Bronchial epithelial cell (primary cell): ENCODE measurements at regions not wholly inside any gene's neighbourhood (a gene's known extent, or its start where the extent isn't known, plus 50 kb on each side); places are given as distances from the start of the nearest gene placed in this dataset.
A peak's percentile ranks its signal among the peaks of the same experiment; 100 is the strongest.

Experiments
- DNase-seq: peaks from one replicate; pipeline ENCODE4 v3.0.0-alpha.2; 2010; ENCODE audit warnings: low read depth
- FAIRE-seq: peaks from 2 replicates; lab custom pipeline; 2011; peaks lifted over from hg19 to GRCh38; lab: Jason Lieb, UNC
- H3K27me3 ChIP-seq: 2 replicates; pipeline ENCODE4 v1.5.1; 2011; ENCODE audit warnings: low read length; ENCODE audit not compliant: control insufficient read depth, insufficient read depth
- H3K36me3 ChIP-seq: 2 replicates; pipeline ENCODE4 v1.5.1; 2011; ENCODE audit warnings: low read length; ENCODE audit not compliant: control insufficient read depth, insufficient read depth
- H3K4me3 ChIP-seq: 2 replicates; pipeline ENCODE4 v1.5.1; 2011; ENCODE audit warnings: mild to moderate bottlenecking, low read depth, low read length, control low read depth
- TF ChIP-seq, protein P1 (sequence below): IDR thresholded peaks from 2 replicates; pipeline ENCODE4 v1.5.1; 2011; ENCODE audit warnings: mild to moderate bottlenecking, moderate library complexity, low read length, control low read depth, inconsistent platforms; ENCODE audit not compliant: insufficient read depth, severe bottlenecking

- Histone ChIP-seq H3K4me3 (no peak overlapping the region), H3K27me3 (no peaks in the 10 kb centered on the region), H3K36me3 (no peaks in the 10 kb centered on the region)
- TF ChIP-seq, protein P1, sequence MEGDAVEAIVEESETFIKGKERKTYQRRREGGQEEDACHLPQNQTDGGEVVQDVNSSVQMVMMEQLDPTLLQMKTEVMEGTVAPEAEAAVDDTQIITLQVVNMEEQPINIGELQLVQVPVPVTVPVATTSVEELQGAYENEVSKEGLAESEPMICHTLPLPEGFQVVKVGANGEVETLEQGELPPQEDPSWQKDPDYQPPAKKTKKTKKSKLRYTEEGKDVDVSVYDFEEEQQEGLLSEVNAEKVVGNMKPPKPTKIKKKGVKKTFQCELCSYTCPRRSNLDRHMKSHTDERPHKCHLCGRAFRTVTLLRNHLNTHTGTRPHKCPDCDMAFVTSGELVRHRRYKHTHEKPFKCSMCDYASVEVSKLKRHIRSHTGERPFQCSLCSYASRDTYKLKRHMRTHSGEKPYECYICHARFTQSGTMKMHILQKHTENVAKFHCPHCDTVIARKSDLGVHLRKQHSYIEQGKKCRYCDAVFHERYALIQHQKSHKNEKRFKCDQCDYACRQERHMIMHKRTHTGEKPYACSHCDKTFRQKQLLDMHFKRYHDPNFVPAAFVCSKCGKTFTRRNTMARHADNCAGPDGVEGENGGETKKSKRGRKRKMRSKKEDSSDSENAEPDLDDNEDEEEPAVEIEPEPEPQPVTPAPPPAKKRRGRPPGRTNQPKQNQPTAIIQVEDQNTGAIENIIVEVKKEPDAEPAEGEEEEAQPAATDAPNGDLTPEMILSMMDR, result no peak
- no peak for DNase-seq
- FAIRE-seq, result no peak
These were observed 1065.1 kb downstream of the SLITRK1 start for GRCh38 chr13:82817133-82817532.

DNA sequence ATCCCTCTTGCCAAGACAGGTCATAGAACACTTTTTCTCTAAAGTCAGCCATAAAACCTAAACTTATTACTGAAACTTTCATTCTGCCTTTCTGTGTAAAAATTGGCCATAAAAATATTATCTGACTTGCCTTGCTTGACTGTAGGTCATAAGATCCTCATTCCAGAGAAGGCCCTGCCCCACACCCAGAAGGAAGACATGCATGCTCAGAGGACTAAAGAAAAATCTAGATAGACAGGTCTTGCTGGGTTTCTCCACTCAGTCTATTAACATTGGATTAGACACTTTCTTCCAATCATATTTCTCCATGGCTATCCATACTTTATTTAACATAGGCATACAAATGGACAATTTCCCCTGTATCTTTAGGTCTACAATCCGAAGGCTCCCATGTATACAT, 1066.5 kb downstream of the SLITRK1 start:
- Histone ChIP-seq H3K27me3 (no peaks in the 10 kb centered on the region), H3K4me3 (no peak overlapping the region), H3K36me3 (no peaks in the 10 kb centered on the region)
- FAIRE-seq (no peak), DNase-seq (no peak)
- TF ChIP-seq, protein P1, result no peak

DNA sequence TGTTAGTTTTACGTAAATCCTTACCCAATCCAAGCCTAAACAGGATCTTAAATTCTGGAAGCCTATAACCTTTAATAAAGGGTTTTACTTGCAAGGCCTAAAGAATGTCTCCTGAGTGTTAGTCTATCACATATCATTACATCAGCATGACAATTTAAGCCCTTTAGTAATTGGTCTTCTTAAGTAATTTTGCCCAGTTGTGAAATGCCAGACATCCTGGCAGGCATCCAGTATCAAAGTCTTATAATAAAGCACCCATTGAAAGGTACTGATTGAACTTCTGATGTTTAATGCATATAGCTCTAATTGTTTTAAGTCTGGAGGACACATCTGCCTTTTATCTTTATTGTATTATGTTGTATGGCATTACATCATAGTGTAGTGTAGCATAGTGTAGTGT, 1078.9 kb downstream of the SLITRK1 start:
- Histone ChIP-seq H3K36me3 (no peaks in the 10 kb centered on the region), H3K4me3 (no peak overlapping the region), H3K27me3 (no peaks in the 10 kb centered on the region)
- DNase-seq, result peak; percentile 4
- TF ChIP-seq, protein P1, result no peak
- FAIRE-seq, result no peak

GRCh38 chr13:82802528-82802927, 1079.7 kb downstream of the SLITRK1 start:
- H3K4me3 ChIP-seq, result no peak overlapping the region
- TF ChIP-seq, protein P1, result no peak
- H3K36me3 ChIP-seq, result no peaks in the 10 kb centered on the region
- no peaks in the 10 kb centered on the region for H3K27me3 ChIP-seq
- no peak for DNase-seq
- no peak for FAIRE-seq

DNA sequence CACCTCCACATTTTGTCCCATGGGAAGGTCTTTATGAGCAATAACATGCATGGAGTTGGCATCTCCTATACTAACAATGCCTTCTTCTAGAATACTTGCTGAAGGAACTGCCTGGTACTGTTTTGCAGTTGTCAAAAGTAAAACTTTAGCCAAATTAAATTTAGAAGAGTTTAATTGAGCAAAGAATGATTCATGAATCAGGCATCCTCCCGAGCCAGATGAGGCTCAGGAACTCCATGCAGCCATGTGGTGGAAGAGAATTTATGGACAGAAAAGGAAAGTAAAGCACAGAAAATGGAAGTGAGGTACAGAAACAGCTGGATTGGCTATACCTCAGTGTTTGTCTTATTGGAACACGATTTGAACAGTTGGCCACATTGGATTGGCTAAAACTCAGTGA, 1081.9 kb downstream of the SLITRK1 start:
- DNase-seq, result no peak
- no peak for FAIRE-seq
- H3K4me3 ChIP-seq, result no peak overlapping the region
- no peaks in the 10 kb centered on the region for H3K27me3 ChIP-seq
- TF ChIP-seq, protein P1, result no peak
- no peaks in the 10 kb centered on the region for H3K36me3 ChIP-seq

DNA sequence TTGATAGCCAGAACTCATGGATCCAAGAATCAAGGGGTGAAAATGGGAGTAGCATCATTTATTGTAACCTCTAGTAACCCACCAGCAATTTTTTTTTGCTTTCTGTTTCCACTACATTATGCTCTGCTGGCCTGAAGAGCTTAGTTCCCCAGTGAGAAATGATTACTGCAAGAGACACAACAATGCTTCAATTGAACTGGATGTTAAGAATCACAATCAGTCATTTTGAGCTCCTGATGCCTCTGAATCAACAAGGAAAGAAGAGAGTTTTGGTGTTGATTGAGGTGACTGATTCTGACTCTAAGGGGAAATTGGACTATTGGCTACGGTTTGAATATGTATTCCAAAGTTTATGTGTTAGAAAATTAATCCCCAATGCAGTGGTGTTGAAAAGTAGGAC, 1084.4 kb downstream of the SLITRK1 start:
- DNase-seq (no peak), FAIRE-seq (no peak)
- Histone ChIP-seq H3K36me3 (no peaks in the 10 kb centered on the region), H3K27me3 (no peaks in the 10 kb centered on the region), H3K4me3 (no peak overlapping the region)
- TF ChIP-seq, protein P1, result no peak
